ENCODE measurements at regions not wholly inside any gene's neighbourhood (a gene's known extent, or its start where the extent isn't known, plus 50 kb on each side); places are given as distances from the start of the nearest gene placed in this dataset.

- H3K27me3 Mint-ChIP-seq (ENCODE audit: low read depth in 3 of 3) = peaks cover 0 to 1% (median 0%) of the 10 kb centered on the region in 3 donors
- WGBS (ENCODE audit: insufficient coverage) = 94% methylated on average over 1 of the region's 1 CpG
- no peak overlapping the region for H3K4me3 ChIP-seq (replicated peaks in 1 of 3; ENCODE audit: low read depth in 2 of 3, low read length in 3 of 3)
- no peaks in the 10 kb centered on the region for H3K27me3 ChIP-seq (ENCODE audit: control insufficient read depth in 2 of 2, insufficient read depth in 2 of 2, low read length in 2 of 2)
- peaks cover 2% of the 10 kb centered on the region for H3K4me1 Mint-ChIP-seq
- H3K36me3 Mint-ChIP-seq = no peaks in the 10 kb centered on the region
- H3K9me3 ChIP-seq (replicated peaks in 1 of 2; ENCODE audit: control insufficient read depth in 1 of 2, insufficient read depth in 1 of 2, low read length in 2 of 2) = no peaks in the 10 kb centered on the region
- H3K4me1 ChIP-seq (ENCODE audit: control insufficient read depth in 1 of 2, insufficient read depth in 2 of 2, low read length in 2 of 2) = no peaks in the 10 kb centered on the region
- no peaks in the 10 kb centered on the region for H3K79me2 ChIP-seq (ENCODE audit: insufficient read depth, low read length)
- no peak for TF ChIP-seq CTCF (IDR thresholded peaks at IDR 0.05)
- intact Hi-C loops (cut with micrococcal nuclease) = no loop called here
- H2AFZ ChIP-seq (ENCODE audit: insufficient read depth, low read depth, low read length, poor library complexity, severe bottlenecking) = no peak overlapping the region
- H3K36me3 ChIP-seq (replicated peaks in 1 of 2; ENCODE audit: control insufficient read depth in 1 of 2, insufficient read depth in 2 of 2, low read length in 2 of 2) = no peaks in the 10 kb centered on the region
- H3K9ac ChIP-seq (ENCODE audit: insufficient read depth, low read length, poor library complexity, severe bottlenecking) = no peak overlapping the region
- H3K27ac ChIP-seq (ENCODE audit: low read depth in 1 of 2, low read length in 2 of 2) = no peak overlapping the region
- H3K4me2 ChIP-seq (replicated peaks; ENCODE audit: extremely low read depth, low read length, poor library complexity, severe bottlenecking) = no peak overlapping the region
- H3K27ac Mint-ChIP-seq = no peak overlapping the region
- H4K20me1 ChIP-seq (ENCODE audit: insufficient read depth, low read length) = no peaks in the 10 kb centered on the region
- H3K4me3 Mint-ChIP-seq = no peak overlapping the region
- no peaks in the 10 kb centered on the region for H3K9me3 Mint-ChIP-seq
- DNase-seq = no peak
Measured at GRCh38 chr4:111961809-111962208, 183.4 kb upstream of the FAM241A start.

DNA sequence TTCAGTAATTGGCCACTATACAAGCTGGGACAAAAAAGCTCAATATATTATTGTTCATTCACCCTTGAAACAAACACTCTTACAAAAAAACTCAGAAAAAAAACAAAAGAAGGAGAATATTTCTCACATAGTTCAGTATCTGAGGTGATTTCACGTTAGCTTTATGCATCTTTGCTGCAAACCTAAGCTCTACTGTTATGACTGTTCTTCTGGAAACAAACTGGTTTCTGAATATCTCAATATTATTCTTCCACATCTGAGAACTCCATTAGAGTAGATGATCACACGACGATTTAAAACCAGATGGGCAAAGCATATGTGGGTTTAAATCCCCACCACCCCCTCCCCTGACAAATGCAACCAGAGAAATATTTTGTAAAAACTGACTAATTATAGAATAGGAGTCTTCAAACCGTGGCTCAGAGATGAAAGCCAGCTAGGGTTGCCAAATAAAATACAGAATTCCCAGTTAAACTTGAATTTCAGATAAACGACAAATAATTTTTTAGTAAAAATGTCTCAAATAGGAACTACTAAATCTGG, 182.0 kb upstream of the FAM241A start:
- Mint-ChIP-seq H3K4me1 (peaks cover 2% of the 10 kb centered on the region), H3K27me3 (ENCODE audit: low read depth in 3 of 3) (peaks cover 0 to 1% (median 0%) of the 10 kb centered on the region in 3 donors), H3K27ac (no peak overlapping the region), H3K4me3 (no peak overlapping the region), H3K9me3 (no peaks in the 10 kb centered on the region), H3K36me3 (no peaks in the 10 kb centered on the region)
- Histone ChIP-seq H3K79me2 (ENCODE audit: insufficient read depth, low read length) (no peaks in the 10 kb centered on the region), H3K9me3 (replicated peaks in 1 of 2; ENCODE audit: control insufficient read depth in 1 of 2, insufficient read depth in 1 of 2, low read length in 2 of 2) (no peaks in the 10 kb centered on the region), H3K4me1 (ENCODE audit: control insufficient read depth in 1 of 2, insufficient read depth in 2 of 2, low read length in 2 of 2) (no peaks in the 10 kb centered on the region), H3K4me3 (replicated peaks in 1 of 3; ENCODE audit: low read depth in 2 of 3, low read length in 3 of 3) (no peak overlapping the region), H3K36me3 (replicated peaks in 1 of 2; ENCODE audit: control insufficient read depth in 1 of 2, insufficient read depth in 2 of 2, low read length in 2 of 2) (no peaks in the 10 kb centered on the region), H3K27me3 (ENCODE audit: control insufficient read depth in 2 of 2, insufficient read depth in 2 of 2, low read length in 2 of 2) (no peaks in the 10 kb centered on the region), H2AFZ (ENCODE audit: insufficient read depth, low read depth, low read length, poor library complexity, severe bottlenecking) (no peak overlapping the region), H3K4me2 (replicated peaks; ENCODE audit: extremely low read depth, low read length, poor library complexity, severe bottlenecking) (no peak overlapping the region), H3K9ac (ENCODE audit: insufficient read depth, low read length, poor library complexity, severe bottlenecking) (no peak overlapping the region), H3K27ac (ENCODE audit: low read depth in 1 of 2, low read length in 2 of 2) (no peak overlapping the region), H4K20me1 (ENCODE audit: insufficient read depth, low read length) (no peaks in the 10 kb centered on the region)
- DNase-seq = no peak
- intact Hi-C loops (cut with micrococcal nuclease) = no loop called here
- 100% methylated on average over 1 of the region's 5 CpGs for WGBS (ENCODE audit: insufficient coverage)
- no peak for TF ChIP-seq CTCF (IDR thresholded peaks at IDR 0.05)

All from CD14-positive monocyte (primary cell).